HL-60 (cell line): ENCODE measurements at regions not wholly inside any gene's neighbourhood (a gene's known extent, or its start where the extent isn't known, plus 50 kb on each side); places are given as distances from the start of the nearest gene placed in this dataset.

Experiments
- DNase-seq, 2 experiments: peaks; one replicate each; pipeline ENCODE4 v3.0.0-alpha.2; 2010 to 2020; ENCODE audit warnings: low read depth in 1 of 2, low spot score in 1 of 2
- H3K27ac ChIP-seq: fragments of 250-450 bp; sonication (Bioruptor Pico); replicated peaks from 2 replicates; pipeline ENCODE4 v1.5.1; 2020; ENCODE audit warnings: mild to moderate bottlenecking, moderate library complexity
- H3K27me3 ChIP-seq: fragments of 250-450 bp; sonication (Bioruptor Pico); 2 replicates; pipeline ENCODE4 v1.5.1; 2021; ENCODE audit warnings: mild to moderate bottlenecking, moderate library complexity; ENCODE audit not compliant: insufficient read depth, poor library complexity, severe bottlenecking
- H3K4me3 ChIP-seq: replicated peaks from 2 replicates; pipeline ENCODE4 v1.5.1; 2011; ENCODE audit warnings: mild to moderate bottlenecking, control low read depth, low read length; ENCODE audit not compliant: insufficient read depth
- GABPA ChIP-seq: IDR thresholded peaks from 2 replicates; pipeline ENCODE4 v1.6.1; 2012; ENCODE audit warnings: low read depth
- POLR2AphosphoS5 ChIP-seq: IDR thresholded peaks from 2 replicates; pipeline ENCODE4 v1.6.1; 2012; ENCODE audit warnings: low read depth
- SPI1 ChIP-seq: IDR thresholded peaks from 2 replicates; pipeline ENCODE4 v1.6.1; 2012; ENCODE audit warnings: low read depth, mild to moderate bottlenecking, borderline replicate concordance
- TF ChIP-seq, protein P1 (sequence below): IDR thresholded peaks from one replicate; pipeline ENCODE4 v1.5.1; 2011; ENCODE audit warnings: low read length, control low read depth, inconsistent platforms; ENCODE audit not compliant: insufficient read depth
- TF ChIP-seq, protein P2 (sequence below): IDR thresholded peaks from 2 replicates; pipeline ENCODE4 v1.6.1; 2012; ENCODE audit warnings: low read depth; ENCODE audit not compliant: insufficient replicate concordance

DNA sequence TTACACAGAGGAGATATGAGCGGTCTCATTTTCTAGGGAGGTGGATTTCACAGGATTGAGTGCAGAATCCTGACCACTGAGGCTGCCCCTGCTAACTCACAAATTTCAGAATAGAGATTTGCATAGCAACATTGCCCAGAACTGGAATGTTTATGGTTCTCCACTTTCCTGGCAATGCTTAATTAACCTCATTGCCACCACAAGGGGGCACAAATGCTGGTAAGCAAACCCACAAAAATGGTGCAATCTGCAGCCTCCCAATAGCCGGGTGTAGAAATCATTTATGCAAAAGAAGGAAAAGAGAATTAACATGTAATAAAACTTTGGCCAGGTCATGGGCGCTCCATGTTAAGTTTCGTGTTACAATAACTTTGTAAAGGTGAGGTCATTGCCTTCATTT is 112.4 kb downstream of the CYRIA start:
- DNase-seq, result peak; percentile 5 to 59
- TF ChIP-seq POLR2AphosphoS5, result no peak
- TF ChIP-seq, protein P1, sequence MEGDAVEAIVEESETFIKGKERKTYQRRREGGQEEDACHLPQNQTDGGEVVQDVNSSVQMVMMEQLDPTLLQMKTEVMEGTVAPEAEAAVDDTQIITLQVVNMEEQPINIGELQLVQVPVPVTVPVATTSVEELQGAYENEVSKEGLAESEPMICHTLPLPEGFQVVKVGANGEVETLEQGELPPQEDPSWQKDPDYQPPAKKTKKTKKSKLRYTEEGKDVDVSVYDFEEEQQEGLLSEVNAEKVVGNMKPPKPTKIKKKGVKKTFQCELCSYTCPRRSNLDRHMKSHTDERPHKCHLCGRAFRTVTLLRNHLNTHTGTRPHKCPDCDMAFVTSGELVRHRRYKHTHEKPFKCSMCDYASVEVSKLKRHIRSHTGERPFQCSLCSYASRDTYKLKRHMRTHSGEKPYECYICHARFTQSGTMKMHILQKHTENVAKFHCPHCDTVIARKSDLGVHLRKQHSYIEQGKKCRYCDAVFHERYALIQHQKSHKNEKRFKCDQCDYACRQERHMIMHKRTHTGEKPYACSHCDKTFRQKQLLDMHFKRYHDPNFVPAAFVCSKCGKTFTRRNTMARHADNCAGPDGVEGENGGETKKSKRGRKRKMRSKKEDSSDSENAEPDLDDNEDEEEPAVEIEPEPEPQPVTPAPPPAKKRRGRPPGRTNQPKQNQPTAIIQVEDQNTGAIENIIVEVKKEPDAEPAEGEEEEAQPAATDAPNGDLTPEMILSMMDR, result peak; percentile 26
- Histone ChIP-seq H3K4me3 (no peak overlapping the region), H3K27ac (no peak overlapping the region), H3K27me3 (no peaks in the 10 kb centered on the region)

DNA sequence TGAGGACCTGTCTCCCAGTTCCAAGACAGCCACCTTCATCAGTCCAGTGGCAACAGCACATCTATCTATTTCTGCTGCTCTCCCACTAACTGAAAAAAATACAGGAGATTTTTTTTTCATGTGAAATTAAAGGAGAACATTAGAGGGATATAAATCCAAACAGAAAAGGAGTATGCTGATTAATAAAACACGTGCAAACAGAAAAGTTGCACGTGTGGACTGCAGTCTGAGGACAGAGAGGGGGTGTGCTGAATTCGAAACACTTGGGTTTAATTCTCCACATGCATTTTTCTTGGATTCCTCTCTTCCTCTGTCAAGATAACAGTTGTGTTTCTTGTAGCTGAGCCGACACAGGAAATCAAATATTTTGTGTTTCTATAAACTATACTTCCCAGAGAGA is 113.4 kb downstream of the CYRIA start:
- Histone ChIP-seq H3K4me3 (no peak overlapping the region), H3K27me3 (no peaks in the 10 kb centered on the region), H3K27ac (no peak overlapping the region)
- no peak for DNase-seq
- TF ChIP-seq, protein P1, result no peak
- no peak for TF ChIP-seq GABPA
- TF ChIP-seq SPI1, result no peak
- TF ChIP-seq, protein P2, sequence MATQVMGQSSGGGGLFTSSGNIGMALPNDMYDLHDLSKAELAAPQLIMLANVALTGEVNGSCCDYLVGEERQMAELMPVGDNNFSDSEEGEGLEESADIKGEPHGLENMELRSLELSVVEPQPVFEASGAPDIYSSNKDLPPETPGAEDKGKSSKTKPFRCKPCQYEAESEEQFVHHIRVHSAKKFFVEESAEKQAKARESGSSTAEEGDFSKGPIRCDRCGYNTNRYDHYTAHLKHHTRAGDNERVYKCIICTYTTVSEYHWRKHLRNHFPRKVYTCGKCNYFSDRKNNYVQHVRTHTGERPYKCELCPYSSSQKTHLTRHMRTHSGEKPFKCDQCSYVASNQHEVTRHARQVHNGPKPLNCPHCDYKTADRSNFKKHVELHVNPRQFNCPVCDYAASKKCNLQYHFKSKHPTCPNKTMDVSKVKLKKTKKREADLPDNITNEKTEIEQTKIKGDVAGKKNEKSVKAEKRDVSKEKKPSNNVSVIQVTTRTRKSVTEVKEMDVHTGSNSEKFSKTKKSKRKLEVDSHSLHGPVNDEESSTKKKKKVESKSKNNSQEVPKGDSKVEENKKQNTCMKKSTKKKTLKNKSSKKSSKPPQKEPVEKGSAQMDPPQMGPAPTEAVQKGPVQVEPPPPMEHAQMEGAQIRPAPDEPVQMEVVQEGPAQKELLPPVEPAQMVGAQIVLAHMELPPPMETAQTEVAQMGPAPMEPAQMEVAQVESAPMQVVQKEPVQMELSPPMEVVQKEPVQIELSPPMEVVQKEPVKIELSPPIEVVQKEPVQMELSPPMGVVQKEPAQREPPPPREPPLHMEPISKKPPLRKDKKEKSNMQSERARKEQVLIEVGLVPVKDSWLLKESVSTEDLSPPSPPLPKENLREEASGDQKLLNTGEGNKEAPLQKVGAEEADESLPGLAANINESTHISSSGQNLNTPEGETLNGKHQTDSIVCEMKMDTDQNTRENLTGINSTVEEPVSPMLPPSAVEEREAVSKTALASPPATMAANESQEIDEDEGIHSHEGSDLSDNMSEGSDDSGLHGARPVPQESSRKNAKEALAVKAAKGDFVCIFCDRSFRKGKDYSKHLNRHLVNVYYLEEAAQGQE, result no peak
- no peak for TF ChIP-seq POLR2AphosphoS5

DNA sequence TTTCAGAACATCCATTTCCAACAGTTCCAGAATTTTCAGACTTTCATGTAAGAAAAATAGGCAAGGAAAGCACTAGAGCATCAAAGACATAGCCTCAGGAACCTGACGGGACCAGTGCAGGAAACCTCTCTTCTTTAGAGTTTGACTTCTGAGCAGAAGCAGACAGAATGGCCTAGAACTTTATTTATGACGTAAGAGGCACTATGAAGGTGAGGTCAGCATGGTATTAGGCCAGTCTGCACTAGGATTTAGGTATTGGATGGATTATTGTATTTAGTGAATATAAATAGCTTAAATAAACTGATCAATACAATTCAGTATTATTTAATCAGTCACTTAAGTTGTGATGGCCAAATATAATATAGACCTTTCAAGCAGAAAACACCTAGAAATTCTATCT is 117.6 kb downstream of the CYRIA start:
- H3K27ac ChIP-seq, result no peak overlapping the region
- H3K27me3 ChIP-seq, result no peaks in the 10 kb centered on the region
- H3K4me3 ChIP-seq, result no peak overlapping the region
- no peak for DNase-seq
- TF ChIP-seq POLR2AphosphoS5 (no peak), GABPA (no peak), SPI1 (no peak)
- TF ChIP-seq, protein P2, result no peak
- TF ChIP-seq, protein P1, result no peak

DNA sequence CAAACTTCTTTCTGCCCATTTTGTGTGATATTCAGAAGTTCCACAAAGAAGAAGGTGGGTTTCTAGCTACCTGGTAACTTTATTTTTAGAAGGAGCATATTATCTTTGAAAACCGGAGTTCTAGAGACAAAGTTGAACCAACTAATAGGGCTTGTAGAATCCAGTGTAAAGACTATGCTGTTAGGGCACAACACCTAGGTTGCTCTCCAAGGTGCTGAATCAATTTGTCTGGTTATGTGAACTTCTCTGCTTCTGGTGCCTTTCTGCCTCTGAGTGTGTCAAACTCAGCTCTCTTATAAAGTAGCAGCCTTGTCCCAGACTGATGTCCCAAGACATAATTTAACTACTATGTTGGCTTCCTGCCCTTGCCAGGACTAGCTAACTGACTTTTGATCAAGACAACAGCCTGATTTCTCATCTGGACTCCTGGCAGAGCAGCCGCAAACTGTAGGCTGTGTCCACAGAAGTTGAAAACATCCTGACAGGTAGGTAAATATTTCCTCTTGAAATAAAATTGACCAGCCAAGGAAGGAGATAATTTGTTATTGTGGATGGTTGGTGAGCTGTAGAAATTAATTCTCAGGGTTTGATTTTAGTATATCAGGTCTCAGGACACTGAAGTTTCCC is 119.4 kb downstream of the CYRIA start:
- Histone ChIP-seq H3K27me3 (no peaks in the 10 kb centered on the region), H3K27ac (no peak overlapping the region), H3K4me3 (no peak overlapping the region)
- TF ChIP-seq, protein P1, result no peak
- no peak for TF ChIP-seq GABPA
- TF ChIP-seq, protein P2, result peak; percentile 97
- no peak for DNase-seq
